Tibial nerve (tissue), 4 donors: ENCODE measurements at regions not wholly inside any gene's neighbourhood (a gene's known extent, or its start where the extent isn't known, plus 50 kb on each side); places are given as distances from the start of the nearest gene placed in this dataset.
A peak's percentile ranks its signal among the peaks of the same experiment; 100 is the strongest.

ENCODE experiments used
- EP300 ChIP-seq, 2 donors: sonication (generic); formaldehyde crosslinking; IDR thresholded peaks; one replicate each; pipeline ENCODE4 v1.6.1; 2017; ENCODE audit warnings: antibody characterized with exemption in 2 of 2, mild to moderate bottlenecking in 1 of 2
- POLR2A ChIP-seq, 2 donors: fragments of 450-650 bp; IDR thresholded peaks; one replicate each; pipeline ENCODE4 v1.6.1; 2017; ENCODE audit warnings: antibody characterized with exemption in 2 of 2, mild to moderate bottlenecking in 2 of 2, moderate library complexity in 2 of 2
- TF ChIP-seq, protein P1 (sequence below), 5 experiments: fragments of 200-600 bp in 3 of 5; fragments of 450-650 bp in 2 of 5; sonication (generic) in 3 of 5; IDR thresholded peaks; one replicate each; pipeline ENCODE4 v1.5.1; 2016 to 2019; ENCODE audit warnings: antibody characterized with exemption in 5 of 5, mild to moderate bottlenecking in 3 of 5, moderate library complexity in 2 of 5

DNA sequence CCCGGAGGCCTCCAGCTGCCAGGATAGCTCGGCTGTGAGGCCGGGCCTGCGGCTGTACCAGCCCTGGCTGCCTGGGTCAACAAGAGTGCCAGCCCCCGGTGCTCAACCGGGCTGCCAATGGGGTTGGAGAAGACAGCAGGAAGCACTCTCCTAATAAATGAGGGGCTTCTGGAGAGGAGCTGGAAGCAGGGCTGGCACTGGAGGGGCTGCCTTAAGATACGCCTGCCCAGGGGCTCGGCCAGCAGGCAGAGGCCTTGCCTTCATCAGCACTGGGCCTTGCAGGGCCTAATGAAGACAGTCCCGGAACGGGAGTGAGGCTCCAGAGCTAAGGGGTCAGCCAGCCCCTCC, 73.6 kb downstream of the TEX51 start:
- TF ChIP-seq, protein P1, sequence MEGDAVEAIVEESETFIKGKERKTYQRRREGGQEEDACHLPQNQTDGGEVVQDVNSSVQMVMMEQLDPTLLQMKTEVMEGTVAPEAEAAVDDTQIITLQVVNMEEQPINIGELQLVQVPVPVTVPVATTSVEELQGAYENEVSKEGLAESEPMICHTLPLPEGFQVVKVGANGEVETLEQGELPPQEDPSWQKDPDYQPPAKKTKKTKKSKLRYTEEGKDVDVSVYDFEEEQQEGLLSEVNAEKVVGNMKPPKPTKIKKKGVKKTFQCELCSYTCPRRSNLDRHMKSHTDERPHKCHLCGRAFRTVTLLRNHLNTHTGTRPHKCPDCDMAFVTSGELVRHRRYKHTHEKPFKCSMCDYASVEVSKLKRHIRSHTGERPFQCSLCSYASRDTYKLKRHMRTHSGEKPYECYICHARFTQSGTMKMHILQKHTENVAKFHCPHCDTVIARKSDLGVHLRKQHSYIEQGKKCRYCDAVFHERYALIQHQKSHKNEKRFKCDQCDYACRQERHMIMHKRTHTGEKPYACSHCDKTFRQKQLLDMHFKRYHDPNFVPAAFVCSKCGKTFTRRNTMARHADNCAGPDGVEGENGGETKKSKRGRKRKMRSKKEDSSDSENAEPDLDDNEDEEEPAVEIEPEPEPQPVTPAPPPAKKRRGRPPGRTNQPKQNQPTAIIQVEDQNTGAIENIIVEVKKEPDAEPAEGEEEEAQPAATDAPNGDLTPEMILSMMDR (IDR thresholded peaks at IDR 0.05), result peak in 2 of 5 experiments; percentile 6 to 7
- TF ChIP-seq POLR2A (IDR thresholded peaks at IDR 0.05) (no peak), EP300 (IDR thresholded peaks at IDR 0.05) (no peak)
